ENCODE measurements at regions not wholly inside any gene's neighbourhood (a gene's known extent, or its start where the extent isn't known, plus 50 kb on each side); places are given as distances from the start of the nearest gene placed in this dataset.

DNA sequence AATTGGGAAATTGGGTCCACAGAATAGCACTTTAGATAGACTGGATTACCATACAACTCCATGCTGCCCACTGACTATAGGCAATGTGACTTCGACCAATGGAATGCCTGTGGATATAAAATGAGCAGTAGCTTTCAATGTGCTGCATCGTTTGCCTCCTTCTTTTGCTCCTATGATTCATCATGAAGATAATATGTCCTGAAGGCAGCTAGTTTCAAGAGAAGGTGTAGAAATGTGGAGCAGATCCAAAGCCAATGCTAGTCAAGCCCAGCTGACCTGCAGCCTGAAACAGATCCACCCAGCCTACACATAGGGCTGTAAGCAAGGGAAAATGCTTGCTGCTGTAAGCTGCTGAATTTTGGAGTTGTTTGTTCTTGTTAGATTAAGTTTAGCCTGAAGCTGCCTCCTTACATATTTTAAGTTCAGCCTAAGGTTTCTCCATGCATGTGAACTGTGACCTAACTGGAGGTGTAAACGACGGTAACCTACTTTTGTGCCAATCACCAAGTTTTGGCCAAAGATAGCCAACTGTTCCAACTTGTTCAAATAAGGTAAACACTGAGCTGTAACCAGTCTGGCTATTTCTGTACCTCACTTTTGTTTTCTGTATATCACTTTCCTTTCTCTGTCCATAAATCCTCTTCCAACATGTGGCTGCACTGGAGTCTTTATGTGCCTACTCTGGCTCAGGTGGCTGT, 169.1 kb upstream of the AVPR1A start:
- no peak for DNase-seq (ENCODE audit: low read depth in 2 of 2)

DNA sequence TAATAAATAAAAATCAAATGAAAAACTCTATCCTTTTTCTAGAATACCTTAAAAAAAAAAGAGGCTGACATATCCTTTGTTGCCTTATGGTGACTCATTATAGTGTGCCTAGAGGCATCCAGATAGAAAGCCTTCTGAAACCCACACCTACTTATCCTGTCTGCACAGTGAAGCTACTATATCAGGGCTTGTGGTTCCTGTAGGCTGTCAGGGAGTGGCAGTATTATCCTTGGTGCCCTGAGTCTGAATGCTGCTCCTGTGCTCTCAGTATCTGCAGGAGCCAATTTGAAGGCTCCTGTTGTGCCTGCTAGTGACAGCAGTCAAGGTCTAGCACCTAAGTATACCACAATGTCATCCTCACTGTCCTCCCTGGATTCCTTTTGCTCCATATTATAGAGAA, 168.4 kb upstream of the AVPR1A start:
- DNase-seq (ENCODE audit: low read depth in 2 of 2) = no peak

DNA sequence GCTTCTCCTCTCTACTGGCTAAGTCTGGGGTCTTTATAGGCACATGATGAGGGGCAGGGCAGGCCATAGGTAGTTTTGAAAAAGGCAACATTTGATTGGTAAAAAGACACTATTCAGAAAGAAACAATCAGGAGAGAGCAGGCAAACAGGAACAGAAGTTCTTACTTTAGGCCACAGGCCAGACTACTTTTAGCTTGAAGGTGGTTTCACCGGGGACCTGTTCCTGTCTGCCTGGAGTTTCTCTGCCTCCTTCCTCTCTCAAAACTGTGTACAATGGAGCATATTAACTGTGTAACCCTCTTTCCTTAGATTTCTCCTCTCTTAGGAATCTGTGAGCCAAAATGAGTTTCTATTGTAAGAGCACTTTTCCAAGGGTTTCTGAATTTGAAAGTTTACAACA, 167.9 kb upstream of the AVPR1A start:
- DNase-seq (ENCODE audit: low read depth in 2 of 2) = no peak

DNA sequence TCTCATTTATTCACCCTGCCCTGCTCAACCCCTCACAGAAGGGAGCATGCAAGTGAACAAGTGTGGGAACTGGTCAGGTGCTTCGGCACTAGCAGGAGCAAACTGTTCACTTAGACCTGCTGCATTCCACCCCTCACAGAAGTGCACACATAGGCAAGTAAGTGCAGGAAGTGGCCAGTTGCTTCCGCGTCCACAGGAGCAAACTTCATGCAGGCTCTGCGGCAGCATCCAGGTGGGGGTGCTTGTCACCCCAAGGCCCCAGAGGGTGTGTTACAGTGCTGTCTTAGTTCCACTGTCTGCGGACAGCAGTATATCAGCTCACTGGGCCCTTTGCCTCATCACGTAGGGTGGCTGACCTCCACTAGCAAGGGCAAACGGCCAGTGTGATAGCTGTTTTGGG, 167.3 kb upstream of the AVPR1A start:
- DNase-seq (ENCODE audit: low read depth in 2 of 2) = no peak

DNA sequence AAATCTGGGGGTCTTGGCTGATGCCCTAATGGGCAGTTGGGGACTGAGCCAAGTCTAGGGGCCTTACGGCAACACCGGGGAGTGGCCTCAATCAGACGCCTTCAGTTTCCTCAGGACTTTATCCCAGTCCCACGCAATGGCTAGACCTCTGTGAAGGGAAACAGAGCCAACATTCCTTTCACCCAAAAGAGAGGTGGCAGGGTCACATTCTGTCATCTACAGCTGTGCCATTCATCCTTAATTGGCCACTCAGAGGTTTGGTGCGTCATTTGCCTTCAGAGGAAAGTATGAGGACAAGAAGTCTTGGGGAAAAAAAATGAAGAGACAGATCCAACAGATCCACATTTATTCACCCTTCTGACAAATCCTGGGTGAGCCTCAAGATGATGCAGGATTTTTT, 166.9 kb upstream of the AVPR1A start:
- no peak for DNase-seq (ENCODE audit: low read depth in 2 of 2)

DNA sequence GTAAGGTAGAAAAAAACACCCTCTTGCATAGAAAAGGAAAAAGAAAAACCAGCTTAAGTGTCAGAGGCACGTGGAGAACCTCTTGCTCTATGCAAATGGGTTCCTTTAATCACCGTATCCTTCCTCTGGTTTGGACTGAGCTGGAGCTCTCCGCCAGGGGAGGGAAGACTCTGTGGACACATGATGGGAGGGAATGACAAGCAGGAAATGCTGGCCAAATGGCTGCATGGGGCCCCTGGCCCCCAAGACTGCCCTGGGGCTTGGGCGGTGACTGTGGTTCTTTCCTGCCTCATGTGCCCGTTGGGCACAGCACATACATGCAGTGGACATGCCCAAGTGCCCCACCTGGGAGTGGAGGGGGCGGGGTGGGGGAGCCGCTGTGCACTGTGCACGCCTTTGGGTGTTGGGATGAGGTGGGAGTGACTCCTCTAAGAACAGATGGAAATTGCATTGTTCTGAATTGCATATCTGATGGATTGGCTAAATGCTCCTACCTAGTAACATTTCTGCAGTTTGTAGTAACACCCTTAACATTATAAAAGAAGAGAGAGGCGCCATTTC, 166.4 kb upstream of the AVPR1A start:
- no peak for DNase-seq (ENCODE audit: low read depth in 2 of 2)

DNA sequence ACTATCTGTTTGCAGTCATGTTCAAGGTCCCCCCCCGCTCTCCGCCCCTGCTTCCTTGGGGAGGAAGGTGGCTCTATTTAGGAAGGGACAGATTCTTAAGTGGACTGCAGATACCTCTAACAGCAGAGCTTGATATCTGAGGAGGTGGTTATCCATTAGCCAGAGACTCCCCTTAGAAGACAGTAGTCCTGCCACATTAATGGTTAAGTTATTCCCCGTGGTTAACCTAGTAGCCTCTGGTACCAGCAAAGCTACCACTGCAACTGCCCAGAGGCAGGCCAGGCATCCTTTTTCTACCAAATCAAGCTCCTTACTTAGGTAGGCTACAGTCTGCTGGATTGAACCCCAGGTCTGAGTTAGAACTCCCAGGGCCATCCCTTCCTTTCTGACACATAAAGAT, 162.1 kb upstream of the AVPR1A start:
- no peak for DNase-seq (ENCODE audit: low read depth in 2 of 2)

DNA sequence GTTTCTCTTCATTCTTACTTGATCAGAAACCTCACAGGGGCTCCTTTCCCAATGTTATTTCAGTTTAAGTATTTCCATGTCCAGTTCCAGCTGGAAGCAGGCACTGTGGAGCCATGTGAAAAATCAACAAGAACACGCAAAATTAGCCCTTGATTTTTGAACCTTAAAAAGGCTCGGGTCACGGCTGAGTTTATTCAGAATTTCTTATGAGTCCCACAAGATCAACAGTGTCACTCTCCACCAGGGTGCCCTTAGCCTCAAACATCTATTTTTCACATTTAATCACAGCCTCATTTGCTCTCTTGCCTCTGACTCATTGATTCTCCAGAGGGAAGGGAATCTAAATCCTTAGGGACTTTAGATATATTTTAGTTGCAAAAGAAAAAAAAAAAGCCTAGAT, 157.7 kb upstream of the AVPR1A start:
- no peak for DNase-seq (ENCODE audit: low read depth in 2 of 2)

DNA sequence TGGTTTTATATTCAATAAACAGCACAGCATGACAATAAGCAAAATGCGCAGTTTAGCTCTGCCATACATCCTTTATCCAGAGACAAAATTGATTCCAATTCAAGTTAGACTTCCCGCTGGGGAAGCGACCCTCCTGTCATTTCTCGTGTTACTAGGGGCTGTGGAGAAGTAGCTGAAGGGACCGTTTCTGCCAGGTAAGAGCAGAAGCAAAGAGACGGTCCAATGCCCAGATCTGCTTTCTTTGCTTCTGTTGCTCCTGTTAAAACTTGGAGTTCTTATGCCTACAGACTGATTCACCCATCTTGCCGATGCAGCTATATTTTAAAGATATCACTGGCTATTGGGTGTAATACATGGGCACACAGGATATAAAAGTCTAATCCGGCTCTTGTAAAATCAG, 156.8 kb upstream of the AVPR1A start:
- no peak for DNase-seq (ENCODE audit: low read depth in 2 of 2)

DNA sequence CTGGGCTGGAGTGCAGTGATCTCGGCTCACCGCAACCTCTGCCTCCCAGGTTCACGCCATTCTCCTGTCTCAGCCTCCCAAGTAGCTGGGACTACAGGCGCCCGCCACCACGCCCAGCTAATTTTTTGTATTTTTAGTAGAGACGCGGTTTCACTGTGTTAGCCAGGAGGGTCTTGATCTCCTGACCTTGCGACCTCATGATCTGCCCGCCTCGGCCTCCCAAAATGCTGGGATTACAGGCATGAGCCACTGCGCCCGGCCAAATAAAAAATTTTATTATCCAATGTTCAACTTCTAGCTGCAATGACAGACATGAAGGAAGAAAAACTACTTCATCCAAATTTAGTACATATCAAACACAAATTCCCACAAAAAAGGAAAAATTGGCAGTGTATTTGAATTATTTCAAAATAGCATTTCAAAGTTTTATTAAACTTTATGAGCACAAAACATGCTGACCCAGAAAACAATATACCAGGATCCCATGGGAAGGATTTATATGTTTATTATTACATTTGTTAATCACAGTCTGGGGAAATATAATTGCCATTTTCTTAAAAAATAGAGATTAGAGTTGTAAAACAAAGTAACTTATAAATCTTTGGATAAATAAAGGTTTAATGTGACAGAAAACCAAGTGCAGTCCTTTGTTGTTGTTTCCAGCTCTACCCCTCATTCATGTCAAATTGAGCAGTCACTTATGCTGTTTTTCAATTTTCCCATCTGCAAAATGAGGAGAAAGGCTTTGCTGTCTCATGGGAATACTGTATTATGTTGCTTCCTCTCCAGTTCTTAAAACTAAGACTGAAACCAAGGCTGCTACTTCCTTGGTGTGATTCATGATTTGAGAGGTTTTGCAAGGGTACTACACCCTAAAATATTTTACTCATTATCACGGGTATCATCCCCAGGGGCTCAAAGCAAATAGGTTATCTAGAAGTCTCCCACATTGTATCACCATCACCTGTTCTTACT, 155.2 kb upstream of the AVPR1A start:
- DNase-seq (ENCODE audit: low read depth in 2 of 2) = no peak

DNA sequence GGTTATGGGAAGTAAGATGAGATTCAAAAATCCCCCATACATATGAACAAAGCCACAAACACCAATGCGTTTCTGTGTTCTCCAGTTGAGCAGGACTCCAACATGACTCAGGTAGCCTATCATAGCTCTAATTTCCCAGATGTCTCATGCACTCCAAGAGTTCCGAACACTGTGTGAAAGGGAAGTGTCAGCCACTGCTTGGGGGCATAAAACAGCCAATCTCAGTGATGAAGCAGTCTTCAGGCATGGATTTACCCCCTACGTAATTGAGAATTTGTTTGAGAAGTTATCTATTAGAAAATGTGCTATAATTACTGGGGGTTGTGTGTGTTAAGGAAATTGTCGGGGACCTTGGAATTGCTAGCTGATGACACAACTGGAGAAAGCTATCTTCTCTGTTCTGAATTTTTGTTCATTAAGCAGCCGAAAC, 153.9 kb upstream of the AVPR1A start:
- no peak for DNase-seq (ENCODE audit: low read depth in 2 of 2)

DNA sequence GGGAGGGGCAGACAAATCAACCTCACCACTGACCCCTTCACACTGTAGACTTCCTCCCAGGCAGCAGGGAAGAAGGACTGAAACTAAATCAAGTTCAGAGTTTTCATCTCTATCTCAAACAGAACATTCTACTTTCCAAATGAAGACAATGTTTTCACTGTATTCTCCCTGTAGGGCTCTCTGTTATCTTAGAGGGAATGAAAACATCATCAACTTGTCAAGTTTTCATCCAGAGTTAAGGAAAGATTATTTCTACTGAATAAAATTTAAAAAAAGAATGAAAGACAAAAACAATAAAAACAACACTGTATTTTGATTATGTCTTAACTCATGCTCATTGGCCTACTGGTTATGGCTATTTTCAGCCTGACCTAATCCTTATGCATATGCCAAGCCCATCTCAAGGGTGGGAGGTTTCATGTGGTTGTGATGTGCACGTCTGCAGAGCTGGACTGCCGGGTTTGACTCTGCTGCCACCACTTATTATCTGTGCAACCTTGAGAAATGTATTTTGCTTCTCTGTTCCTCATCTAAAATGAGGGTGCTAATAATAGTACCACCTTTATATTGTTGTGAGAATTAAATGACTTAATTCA, 152.0 kb upstream of the AVPR1A start:
- no peak for DNase-seq (ENCODE audit: low read depth in 2 of 2)

DNA sequence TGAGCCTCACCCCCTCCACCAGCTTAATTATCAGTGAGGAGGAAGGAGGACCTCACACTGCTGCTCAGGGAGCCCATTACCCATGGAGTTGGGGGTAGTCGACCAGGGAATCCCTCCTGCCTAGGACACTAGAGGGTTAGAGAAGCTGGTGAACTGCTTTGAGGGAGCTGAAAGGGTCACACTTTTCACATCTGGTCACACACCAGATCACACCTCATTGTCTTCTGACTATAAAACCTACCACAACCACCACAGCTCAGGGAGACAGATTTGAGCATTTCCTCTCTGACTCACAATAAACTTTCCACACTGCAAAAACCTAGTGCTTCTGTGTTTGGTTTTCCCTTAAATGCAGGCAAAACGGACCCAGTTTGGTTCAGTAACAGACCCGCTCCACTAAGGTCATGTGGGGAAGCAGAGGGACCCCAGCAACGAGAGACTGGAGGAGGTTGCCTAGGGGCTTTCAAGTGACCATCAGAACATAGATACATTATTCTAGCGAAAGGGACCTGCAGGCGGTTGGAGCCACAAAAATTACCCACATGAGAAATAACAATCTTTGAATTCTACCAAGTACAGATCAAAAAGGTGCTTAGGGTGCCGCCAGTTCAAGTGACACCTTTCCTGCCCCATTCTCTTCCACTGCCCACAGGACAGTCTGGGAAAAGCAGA, 151.4 kb upstream of the AVPR1A start:
- no peak for DNase-seq (ENCODE audit: low read depth in 2 of 2)

DNA sequence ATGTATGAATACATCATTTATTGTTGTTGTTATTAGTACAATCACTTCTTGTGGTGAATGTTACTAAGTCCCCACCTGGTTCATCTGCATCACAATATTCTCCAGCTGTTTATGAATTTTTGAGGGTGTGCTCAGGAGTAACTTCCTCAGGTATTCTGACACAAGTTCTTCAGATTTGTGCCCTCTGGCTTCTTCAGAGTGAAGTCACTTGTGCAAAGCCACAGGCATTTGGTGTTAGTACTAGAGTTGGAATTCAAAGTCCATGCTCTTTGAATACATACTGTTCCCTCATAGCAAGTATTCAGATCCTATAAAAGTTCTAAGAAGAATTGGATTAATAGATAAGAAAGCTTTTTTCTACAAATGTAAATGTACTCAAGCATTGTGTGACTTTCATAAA, 150.3 kb upstream of the AVPR1A start:
- DNase-seq (ENCODE audit: low read depth in 2 of 2) = no peak

DNA sequence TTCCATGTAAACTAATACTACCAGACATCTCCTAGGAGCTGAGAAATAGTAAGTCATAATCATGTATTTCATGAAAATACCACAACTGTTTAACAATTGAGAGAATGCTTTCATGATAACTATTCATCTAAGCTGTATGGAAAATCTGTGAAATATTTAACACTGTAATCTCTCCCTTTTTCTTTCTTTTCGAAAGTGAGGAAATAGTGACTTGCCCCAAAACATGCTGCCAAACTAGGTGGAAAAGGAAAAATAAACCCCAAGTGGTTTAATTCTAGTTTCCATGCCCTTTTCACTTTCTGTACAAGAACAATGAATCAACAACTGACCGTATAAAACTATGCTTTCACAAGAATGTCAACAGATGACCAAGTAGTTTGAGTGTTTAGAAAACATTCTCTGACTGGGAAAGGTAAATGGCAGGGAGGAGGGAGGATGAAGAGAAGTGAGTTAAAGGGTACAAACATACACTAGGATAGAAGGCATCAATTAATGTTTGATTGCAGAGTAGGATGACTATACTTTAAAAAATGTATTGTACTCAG, 147.5 kb upstream of the AVPR1A start:
- no peak for DNase-seq (ENCODE audit: low read depth in 2 of 2)

DNA sequence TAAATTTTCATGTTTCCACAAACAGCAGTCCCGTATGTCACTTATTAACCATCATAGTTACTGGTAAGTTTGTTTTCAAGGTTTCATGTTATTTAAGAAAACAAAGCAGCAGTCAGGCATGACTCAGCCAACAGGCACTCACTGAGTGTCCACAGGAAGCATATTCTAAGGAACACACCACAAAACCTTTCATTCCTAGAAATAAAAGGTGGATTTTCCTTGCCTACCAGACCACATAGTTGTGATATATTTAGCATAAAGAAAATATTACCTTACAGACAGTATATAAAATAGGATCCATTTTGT, 143.3 kb upstream of the AVPR1A start:
- DNase-seq (ENCODE audit: low read depth in 2 of 2) = no peak

DNA sequence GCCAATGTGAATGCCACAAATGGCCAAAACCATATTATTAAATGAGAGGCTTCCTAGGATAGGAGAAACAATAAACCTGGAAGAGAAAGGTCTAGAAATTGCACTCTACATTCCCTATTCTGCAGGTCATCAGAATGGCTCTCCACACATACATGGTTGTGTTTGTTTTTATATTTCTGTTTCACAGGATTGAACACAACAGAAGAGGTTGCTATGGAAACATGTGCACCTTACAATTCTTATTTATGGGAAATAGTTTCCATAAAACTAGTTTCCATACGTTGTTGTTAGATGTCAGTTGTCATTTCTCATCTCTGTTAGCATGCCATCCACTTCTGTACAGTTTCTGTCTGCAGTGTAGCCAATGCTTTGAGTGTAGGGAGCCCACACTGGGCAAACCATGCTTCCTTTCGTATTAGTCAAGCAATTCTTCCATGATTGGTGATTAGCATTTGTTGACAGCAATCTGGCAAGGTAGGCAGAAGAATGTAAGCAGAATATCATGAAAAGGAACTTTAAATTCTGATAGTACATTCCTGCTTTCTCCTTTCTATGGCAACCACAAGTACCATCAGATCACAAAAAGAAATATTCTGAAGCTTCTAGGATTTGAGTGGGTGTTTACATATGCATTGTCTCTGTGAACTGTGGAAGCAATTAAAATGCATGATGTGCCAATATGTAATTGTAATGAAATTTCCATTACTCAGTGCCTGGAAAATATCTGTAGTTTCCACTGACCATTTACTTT, 141.6 kb upstream of the AVPR1A start:
- no peak for DNase-seq (ENCODE audit: low read depth in 2 of 2)

DNA sequence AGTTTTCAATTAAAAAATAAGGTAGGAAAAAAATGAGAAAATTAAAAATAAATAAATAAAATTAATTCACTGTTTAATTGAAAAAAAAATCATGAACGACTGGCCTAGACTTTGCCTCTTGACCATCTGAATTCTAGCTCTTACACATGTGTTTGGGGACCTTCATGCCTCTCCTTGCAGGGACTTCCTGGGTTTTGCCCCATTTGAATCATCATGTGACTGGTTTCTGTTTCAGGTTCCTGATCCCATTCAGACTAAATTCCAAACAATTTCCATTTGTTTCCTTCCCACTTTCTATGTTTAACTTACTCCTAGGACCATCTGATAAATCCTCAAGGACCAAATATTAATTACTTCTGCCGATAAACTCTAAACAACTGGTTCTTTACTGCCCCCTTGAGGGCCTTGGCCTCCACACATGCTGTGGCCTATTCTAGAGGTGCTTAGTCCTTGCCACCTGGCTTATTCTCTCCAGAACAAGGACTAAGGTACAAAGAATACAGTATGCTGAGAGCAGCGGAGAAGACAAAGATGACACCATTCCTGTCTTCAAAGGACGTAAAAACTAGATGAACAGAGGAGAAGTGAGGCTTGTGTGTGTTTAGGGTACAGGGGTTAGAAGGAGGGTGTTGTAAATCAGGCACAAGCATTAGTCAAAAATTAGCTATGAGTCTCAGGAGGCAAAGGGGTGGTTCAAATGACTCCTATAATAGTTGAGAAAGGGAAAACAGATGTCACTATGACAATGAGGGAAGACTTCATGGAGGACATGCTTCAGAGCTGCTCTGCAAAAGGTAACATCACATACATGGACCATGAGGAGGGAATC, 125.8 kb upstream of the AVPR1A start:
- no peak for DNase-seq (ENCODE audit: low read depth in 2 of 2)

DNA sequence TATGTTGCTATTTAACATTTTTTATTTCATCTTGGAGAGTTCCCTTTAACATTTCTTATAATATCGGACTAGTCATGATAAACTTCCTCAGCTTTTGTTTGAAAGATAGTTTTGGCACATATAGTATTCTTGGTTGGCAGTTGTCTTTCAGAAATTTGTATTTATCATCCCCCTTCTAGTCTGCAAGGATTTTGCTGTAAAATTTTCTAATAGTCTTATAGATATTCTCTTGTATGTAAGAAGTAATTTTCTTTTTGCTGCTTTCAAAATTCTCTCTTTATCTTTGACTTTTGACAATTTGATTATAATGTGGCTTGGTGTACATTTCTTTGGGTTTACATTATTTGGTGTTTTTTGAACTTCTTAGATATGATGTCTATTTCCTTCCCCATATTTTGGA, 116.0 kb upstream of the AVPR1A start:
- DNase-seq (ENCODE audit: low read depth in 2 of 2) = no peak

DNA sequence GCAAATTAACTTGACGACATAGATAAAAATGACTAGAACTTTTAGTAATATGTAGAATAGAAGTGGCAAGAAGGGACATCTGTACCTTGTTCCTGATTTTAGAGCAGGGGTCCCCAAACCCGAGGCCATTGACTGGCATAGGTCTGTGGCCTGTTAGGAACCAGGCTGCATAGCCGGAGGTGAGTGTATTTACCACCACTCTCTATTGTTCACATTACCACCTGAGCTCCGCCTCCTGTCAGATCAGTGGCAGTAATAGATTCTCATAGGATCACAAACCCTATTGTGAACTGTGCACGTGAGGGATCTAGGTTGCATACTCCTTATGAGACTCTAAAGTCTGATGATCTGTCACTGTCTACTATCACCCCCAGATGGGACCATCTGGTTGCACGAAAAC, 113.6 kb upstream of the AVPR1A start:
- no peak for DNase-seq (ENCODE audit: low read depth in 2 of 2)

All from stimulated activated CD4-positive, alpha-beta T cell treated with anti-CD3 and anti-CD28 coated beads, Interleukin-1b, Interleukin-23, amount 100 ng/mL, for 4 hours (primary cell).